ENCODE measurements at regions not wholly inside any gene's neighbourhood (a gene's known extent, or its start where the extent isn't known, plus 50 kb on each side); places are given as distances from the start of the nearest gene placed in this dataset.

GRCh38 chr18:70416496-70416895 lies 127.7 kb downstream of the SOCS6 start:
- no peak for TF ChIP-seq MAX (IDR thresholded peaks at IDR 0.05)
- no peak for TF ChIP-seq CREB1 (IDR thresholded peaks at IDR 0.05; ENCODE audit: low read depth)
- no peak for TF ChIP-seq TEAD4 (IDR thresholded peaks at IDR 0.05)
- no peak for TF ChIP-seq TCF12 (IDR thresholded peaks at IDR 0.05; ENCODE audit: low read depth)
- no peak for TF ChIP-seq FOXM1 (IDR thresholded peaks at IDR 0.05; ENCODE audit: borderline replicate concordance, low read depth)
- no peak for TF ChIP-seq NFIC (IDR thresholded peaks at IDR 0.05)
- TF ChIP-seq EGR1 (IDR thresholded peaks at IDR 0.05), result no peak
- TF ChIP-seq EP300 (IDR thresholded peaks at IDR 0.05; ENCODE audit: borderline replicate concordance), result no peak
- no peak for TF ChIP-seq ZBTB7A (IDR thresholded peaks at IDR 0.05; ENCODE audit: low read depth)
- TF ChIP-seq CEBPB (IDR thresholded peaks at IDR 0.05), result no peak
- no peak for TF ChIP-seq RAD21 (IDR thresholded peaks at IDR 0.05; ENCODE audit: low read depth)
- no peak for TF ChIP-seq REST (IDR thresholded peaks at IDR 0.05; ENCODE audit: low read depth)
- TF ChIP-seq TAF1 (IDR thresholded peaks at IDR 0.05; ENCODE audit: low read depth), result no peak
- TF ChIP-seq YY1 (IDR thresholded peaks at IDR 0.05; ENCODE audit: low read depth), result no peak
- TF ChIP-seq, protein P1, sequence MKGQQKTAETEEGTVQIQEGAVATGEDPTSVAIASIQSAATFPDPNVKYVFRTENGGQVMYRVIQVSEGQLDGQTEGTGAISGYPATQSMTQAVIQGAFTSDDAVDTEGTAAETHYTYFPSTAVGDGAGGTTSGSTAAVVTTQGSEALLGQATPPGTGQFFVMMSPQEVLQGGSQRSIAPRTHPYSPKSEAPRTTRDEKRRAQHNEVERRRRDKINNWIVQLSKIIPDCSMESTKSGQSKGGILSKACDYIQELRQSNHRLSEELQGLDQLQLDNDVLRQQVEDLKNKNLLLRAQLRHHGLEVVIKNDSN (IDR thresholded peaks at IDR 0.05), result no peak

DNA sequence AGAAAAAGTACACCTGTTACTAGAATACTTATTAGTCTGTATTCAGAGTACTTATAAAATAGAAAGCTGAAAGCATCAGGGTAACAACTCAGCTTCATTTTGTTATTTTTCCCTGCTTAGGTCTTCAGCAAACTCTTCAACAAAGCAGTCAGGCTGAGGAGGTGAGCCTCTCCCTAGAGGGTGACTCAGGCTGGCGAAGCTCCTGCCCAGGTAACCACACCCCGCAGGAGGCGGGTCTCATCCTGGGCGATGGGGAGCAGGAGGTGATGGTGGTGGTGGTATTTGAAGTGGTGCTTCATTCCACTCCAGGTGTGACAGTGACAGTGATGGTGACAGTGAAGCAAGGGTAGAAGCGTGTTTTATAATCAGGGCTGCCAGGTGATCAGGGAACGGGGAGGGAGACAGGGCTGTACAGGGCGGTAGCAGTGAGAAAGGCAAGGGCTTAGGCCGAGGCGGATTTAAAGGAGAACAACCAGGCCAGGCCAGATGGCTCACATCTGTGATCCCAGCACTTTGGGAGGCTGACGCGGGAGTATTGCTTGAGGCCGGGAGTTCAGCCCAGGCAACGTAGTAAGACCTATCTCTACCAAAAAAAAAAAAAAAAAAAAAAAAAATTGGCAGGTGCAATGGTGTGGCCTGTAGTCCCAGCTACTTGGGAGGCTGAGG lies 127.1 kb downstream of the SOCS6 start:
- TF ChIP-seq TAF1 (IDR thresholded peaks at IDR 0.05; ENCODE audit: low read depth), result no peak
- no peak for TF ChIP-seq TCF12 (IDR thresholded peaks at IDR 0.05; ENCODE audit: low read depth)
- TF ChIP-seq RAD21 (IDR thresholded peaks at IDR 0.05; ENCODE audit: low read depth), result no peak
- TF ChIP-seq TEAD4 (IDR thresholded peaks at IDR 0.05), result no peak
- no peak for TF ChIP-seq ZBTB7A (IDR thresholded peaks at IDR 0.05; ENCODE audit: low read depth)
- TF ChIP-seq MAX (IDR thresholded peaks at IDR 0.05), result no peak
- no peak for TF ChIP-seq EGR1 (IDR thresholded peaks at IDR 0.05)
- TF ChIP-seq, protein P1 (IDR thresholded peaks at IDR 0.05), result no peak
- TF ChIP-seq YY1 (IDR thresholded peaks at IDR 0.05; ENCODE audit: low read depth), result no peak
- no peak for TF ChIP-seq REST (IDR thresholded peaks at IDR 0.05; ENCODE audit: low read depth)
- TF ChIP-seq EP300 (IDR thresholded peaks at IDR 0.05; ENCODE audit: borderline replicate concordance), result no peak
- TF ChIP-seq NFIC (IDR thresholded peaks at IDR 0.05), result no peak
- TF ChIP-seq CEBPB (IDR thresholded peaks at IDR 0.05), result no peak
- TF ChIP-seq CREB1 (IDR thresholded peaks at IDR 0.05; ENCODE audit: low read depth), result no peak
- no peak for TF ChIP-seq FOXM1 (IDR thresholded peaks at IDR 0.05; ENCODE audit: borderline replicate concordance, low read depth)

GRCh38 chr18:70414315-70414900 lies 125.6 kb downstream of the SOCS6 start:
- TF ChIP-seq YY1 (IDR thresholded peaks at IDR 0.05; ENCODE audit: low read depth), result no peak
- no peak for TF ChIP-seq TEAD4 (IDR thresholded peaks at IDR 0.05)
- TF ChIP-seq ZBTB7A (IDR thresholded peaks at IDR 0.05; ENCODE audit: low read depth), result no peak
- no peak for TF ChIP-seq EP300 (IDR thresholded peaks at IDR 0.05; ENCODE audit: borderline replicate concordance)
- no peak for TF ChIP-seq TCF12 (IDR thresholded peaks at IDR 0.05; ENCODE audit: low read depth)
- TF ChIP-seq NFIC (IDR thresholded peaks at IDR 0.05), result no peak
- TF ChIP-seq CREB1 (IDR thresholded peaks at IDR 0.05; ENCODE audit: low read depth), result no peak
- TF ChIP-seq, protein P1 (IDR thresholded peaks at IDR 0.05), result no peak
- TF ChIP-seq FOXM1 (IDR thresholded peaks at IDR 0.05; ENCODE audit: borderline replicate concordance, low read depth), result no peak
- no peak for TF ChIP-seq RAD21 (IDR thresholded peaks at IDR 0.05; ENCODE audit: low read depth)
- TF ChIP-seq TAF1 (IDR thresholded peaks at IDR 0.05; ENCODE audit: low read depth), result no peak
- TF ChIP-seq MAX (IDR thresholded peaks at IDR 0.05), result no peak
- no peak for TF ChIP-seq CEBPB (IDR thresholded peaks at IDR 0.05)
- TF ChIP-seq EGR1 (IDR thresholded peaks at IDR 0.05), result no peak
- no peak for TF ChIP-seq REST (IDR thresholded peaks at IDR 0.05; ENCODE audit: low read depth)

Data from Ishikawa (cell line).